Ovary (tissue), 3 donors: ENCODE measurements at regions not wholly inside any gene's neighbourhood (a gene's known extent, or its start where the extent isn't known, plus 50 kb on each side); places are given as distances from the start of the nearest gene placed in this dataset.

ENCODE experiments used
- EP300 ChIP-seq: sonication (generic); formaldehyde crosslinking; IDR thresholded peaks from one replicate; pipeline ENCODE4 v1.6.1; 2017; ENCODE audit warnings: antibody characterized with exemption
- TF ChIP-seq, protein P1 (sequence below), 3 donors: fragments of 450-650 bp in 2 of 3; fragments of 200-600 bp in 1 of 3; IDR thresholded peaks; one replicate each; pipeline versions ENCODE4 v1.5.1 to v1.8.0; 2016 to 2022; ENCODE audit warnings: antibody characterized with exemption in 3 of 3, mild to moderate bottlenecking in 1 of 3
- donor health status: DM: no; HTN: no; CAD: no.

DNA sequence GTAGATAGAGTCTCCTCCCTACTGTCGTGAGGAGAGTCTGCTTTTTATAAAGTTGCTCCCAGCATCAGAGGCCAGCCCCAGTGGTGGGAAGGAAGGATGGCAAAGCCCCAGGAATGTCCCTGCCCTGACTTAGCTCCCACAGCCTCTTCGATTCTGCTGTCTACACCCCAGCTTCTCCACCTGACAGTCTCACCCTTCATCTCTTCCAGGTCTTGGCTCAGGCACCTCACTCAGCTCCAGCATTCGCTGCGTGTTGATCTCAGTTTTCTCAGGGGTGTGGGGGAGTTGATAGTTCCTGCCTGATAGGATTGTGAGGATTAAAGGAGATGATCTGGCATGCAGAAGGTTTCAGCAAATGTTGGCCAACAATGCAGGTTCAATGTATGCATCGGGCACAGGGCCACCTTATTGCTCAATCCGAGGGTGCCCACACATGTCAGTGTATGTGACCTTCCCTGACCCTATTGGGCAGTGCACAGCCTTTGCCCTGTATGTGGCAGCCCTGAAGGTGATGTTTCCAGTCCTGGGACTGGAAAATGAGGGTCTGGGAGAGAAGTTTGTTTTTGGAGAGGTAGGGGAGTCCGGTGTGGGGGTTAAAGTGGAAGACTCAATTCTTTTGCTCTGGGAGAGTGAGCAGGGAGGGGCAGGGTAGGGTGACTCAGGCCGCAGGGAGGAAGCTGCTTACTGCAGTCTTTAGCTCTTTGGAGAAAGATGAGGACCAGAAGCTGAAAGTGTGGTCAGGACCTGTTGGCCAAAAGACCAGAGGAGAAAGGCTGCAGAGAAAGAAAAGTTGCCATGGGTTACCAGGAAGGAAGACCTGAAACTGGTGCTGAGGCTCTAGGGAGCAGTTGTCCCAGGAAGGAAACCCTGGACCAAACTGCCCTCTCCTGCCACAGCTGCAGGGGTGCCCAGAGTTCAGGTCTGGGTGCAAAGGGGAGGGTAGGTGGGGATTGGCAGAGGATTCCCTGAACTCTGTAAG is 153.2 kb downstream of the MACROH2A1 start:
- TF ChIP-seq, protein P1, sequence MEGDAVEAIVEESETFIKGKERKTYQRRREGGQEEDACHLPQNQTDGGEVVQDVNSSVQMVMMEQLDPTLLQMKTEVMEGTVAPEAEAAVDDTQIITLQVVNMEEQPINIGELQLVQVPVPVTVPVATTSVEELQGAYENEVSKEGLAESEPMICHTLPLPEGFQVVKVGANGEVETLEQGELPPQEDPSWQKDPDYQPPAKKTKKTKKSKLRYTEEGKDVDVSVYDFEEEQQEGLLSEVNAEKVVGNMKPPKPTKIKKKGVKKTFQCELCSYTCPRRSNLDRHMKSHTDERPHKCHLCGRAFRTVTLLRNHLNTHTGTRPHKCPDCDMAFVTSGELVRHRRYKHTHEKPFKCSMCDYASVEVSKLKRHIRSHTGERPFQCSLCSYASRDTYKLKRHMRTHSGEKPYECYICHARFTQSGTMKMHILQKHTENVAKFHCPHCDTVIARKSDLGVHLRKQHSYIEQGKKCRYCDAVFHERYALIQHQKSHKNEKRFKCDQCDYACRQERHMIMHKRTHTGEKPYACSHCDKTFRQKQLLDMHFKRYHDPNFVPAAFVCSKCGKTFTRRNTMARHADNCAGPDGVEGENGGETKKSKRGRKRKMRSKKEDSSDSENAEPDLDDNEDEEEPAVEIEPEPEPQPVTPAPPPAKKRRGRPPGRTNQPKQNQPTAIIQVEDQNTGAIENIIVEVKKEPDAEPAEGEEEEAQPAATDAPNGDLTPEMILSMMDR (IDR thresholded peaks at IDR 0.05) = no peak
- TF ChIP-seq EP300 = no peak
